ENCODE measurements at regions not wholly inside any gene's neighbourhood (a gene's known extent, or its start where the extent isn't known, plus 50 kb on each side); places are given as distances from the start of the nearest gene placed in this dataset.
"Not testable (repeated sequence)": the region's sequence is repeated elsewhere in the genome, so short reads cannot be mapped to it uniquely, and the experiment has no call there.

DNA sequence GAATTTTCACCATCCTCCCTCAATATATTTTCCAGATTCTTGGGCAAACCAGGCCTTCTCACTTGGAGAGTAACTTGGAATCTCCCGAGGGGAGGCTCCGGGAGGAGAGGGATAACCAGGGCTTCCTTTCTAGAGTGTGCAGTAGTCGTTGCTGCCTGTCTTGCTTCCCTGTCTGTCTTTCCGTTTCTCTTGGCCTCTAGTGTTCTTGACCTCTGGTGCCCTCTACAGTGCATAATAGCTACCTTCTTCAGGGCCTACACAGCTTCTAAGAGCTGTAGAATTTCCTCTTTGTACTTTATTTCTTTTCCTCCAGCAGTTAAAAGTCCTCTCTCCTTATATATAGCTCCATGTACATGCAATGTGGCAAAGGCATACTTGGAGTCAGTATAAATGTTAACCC lies 339.8 kb upstream of the TGIF2LX start:
- TF ChIP-seq, protein P1, sequence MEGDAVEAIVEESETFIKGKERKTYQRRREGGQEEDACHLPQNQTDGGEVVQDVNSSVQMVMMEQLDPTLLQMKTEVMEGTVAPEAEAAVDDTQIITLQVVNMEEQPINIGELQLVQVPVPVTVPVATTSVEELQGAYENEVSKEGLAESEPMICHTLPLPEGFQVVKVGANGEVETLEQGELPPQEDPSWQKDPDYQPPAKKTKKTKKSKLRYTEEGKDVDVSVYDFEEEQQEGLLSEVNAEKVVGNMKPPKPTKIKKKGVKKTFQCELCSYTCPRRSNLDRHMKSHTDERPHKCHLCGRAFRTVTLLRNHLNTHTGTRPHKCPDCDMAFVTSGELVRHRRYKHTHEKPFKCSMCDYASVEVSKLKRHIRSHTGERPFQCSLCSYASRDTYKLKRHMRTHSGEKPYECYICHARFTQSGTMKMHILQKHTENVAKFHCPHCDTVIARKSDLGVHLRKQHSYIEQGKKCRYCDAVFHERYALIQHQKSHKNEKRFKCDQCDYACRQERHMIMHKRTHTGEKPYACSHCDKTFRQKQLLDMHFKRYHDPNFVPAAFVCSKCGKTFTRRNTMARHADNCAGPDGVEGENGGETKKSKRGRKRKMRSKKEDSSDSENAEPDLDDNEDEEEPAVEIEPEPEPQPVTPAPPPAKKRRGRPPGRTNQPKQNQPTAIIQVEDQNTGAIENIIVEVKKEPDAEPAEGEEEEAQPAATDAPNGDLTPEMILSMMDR (IDR thresholded peaks at IDR 0.05) = not testable (repeated sequence)
- TF ChIP-seq, protein P2, sequence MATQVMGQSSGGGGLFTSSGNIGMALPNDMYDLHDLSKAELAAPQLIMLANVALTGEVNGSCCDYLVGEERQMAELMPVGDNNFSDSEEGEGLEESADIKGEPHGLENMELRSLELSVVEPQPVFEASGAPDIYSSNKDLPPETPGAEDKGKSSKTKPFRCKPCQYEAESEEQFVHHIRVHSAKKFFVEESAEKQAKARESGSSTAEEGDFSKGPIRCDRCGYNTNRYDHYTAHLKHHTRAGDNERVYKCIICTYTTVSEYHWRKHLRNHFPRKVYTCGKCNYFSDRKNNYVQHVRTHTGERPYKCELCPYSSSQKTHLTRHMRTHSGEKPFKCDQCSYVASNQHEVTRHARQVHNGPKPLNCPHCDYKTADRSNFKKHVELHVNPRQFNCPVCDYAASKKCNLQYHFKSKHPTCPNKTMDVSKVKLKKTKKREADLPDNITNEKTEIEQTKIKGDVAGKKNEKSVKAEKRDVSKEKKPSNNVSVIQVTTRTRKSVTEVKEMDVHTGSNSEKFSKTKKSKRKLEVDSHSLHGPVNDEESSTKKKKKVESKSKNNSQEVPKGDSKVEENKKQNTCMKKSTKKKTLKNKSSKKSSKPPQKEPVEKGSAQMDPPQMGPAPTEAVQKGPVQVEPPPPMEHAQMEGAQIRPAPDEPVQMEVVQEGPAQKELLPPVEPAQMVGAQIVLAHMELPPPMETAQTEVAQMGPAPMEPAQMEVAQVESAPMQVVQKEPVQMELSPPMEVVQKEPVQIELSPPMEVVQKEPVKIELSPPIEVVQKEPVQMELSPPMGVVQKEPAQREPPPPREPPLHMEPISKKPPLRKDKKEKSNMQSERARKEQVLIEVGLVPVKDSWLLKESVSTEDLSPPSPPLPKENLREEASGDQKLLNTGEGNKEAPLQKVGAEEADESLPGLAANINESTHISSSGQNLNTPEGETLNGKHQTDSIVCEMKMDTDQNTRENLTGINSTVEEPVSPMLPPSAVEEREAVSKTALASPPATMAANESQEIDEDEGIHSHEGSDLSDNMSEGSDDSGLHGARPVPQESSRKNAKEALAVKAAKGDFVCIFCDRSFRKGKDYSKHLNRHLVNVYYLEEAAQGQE (IDR thresholded peaks at IDR 0.05; ENCODE audit: insufficient read depth in 1 of 2, low read depth in 2 of 2, low read length in 1 of 2) = not testable (repeated sequence)
